IMR-90 (cell line): ENCODE measurements at regions not wholly inside any gene's neighbourhood (a gene's known extent, or its start where the extent isn't known, plus 50 kb on each side); places are given as distances from the start of the nearest gene placed in this dataset.
A peak's percentile ranks its signal among the peaks of the same experiment; 100 is the strongest.

ENCODE experiments used
- ATAC-seq: fragments of 200-7000 bp; cut with Tn5 transposase; 2 replicates; pipeline ENCODE4 v1.9.1; 2020; ENCODE audit warnings: low read depth, mild to moderate bottlenecking, moderate library complexity
- BruUV-seq: library from RNA; stranded (reverse); fragments of 400-500 nt; replicated peaks from 2 replicates; lab custom pipeline; 2021; lab: Mats Ljungman, UMichigan
- CTCF ChIA-PET: fragments of 300-600 bp; formaldehyde crosslinking; extraction: SDS; loops from one replicate; lab custom pipeline; 2021; ENCODE audit warnings: antibody characterized with exemption; lab: Yijun Ruan, JAX
- POLR2A ChIA-PET: fragments of 300-600 bp; sonication (Branson Sonifier 250); formaldehyde crosslinking; loops from one replicate; lab custom pipeline; 2022; ENCODE audit warnings: antibody characterized with exemption; ENCODE audit not compliant: unreplicated experiment; lab: Charles Lee
- DNase-seq: peaks from one replicate; pipeline ENCODE4 v3.0.0; 2013
- H2AFZ ChIP-seq: replicated peaks from 2 replicates; pipeline ENCODE3; 2013; ENCODE audit warnings: low read length, mild to moderate bottlenecking; ENCODE audit not compliant: poor library complexity
- H2AK5ac ChIP-seq: 2 replicates; pipeline ENCODE4 v1.6.1; 2013; ENCODE audit warnings: low read depth, low read length, inconsistent platforms
- H2AK9ac ChIP-seq: replicated peaks from 2 replicates; pipeline ENCODE3; 2013; ENCODE audit warnings: mild to moderate bottlenecking, low read depth, low read length, moderate library complexity; ENCODE audit not compliant: poor library complexity
- H2BK120ac ChIP-seq: 2 replicates; pipeline ENCODE4 v1.6.1; 2013; ENCODE audit warnings: low read depth, low read length, inconsistent platforms
- H2BK15ac ChIP-seq: 3 replicates; pipeline ENCODE4 v1.6.1; 2013; ENCODE audit warnings: low read depth, low read length, inconsistent platforms
- H2BK20ac ChIP-seq: 2 replicates; pipeline ENCODE4 v1.6.1; 2013; ENCODE audit warnings: low read depth, mild to moderate bottlenecking, inconsistent platforms, low read length, moderate library complexity
- H2BK5ac ChIP-seq: 2 replicates; pipeline ENCODE4 v1.6.1; 2013; ENCODE audit warnings: mild to moderate bottlenecking, low read depth, low read length, inconsistent platforms; ENCODE audit not compliant: poor library complexity, severe bottlenecking
- H3K14ac ChIP-seq: replicated peaks from 2 replicates; pipeline ENCODE4 v1.6.1; 2013; ENCODE audit warnings: low read depth, low read length, inconsistent platforms
- H3K18ac ChIP-seq: 2 replicates; pipeline ENCODE4 v1.6.1; 2013; ENCODE audit warnings: low read depth, low read length, control low read depth
- H3K23ac ChIP-seq: 2 replicates; pipeline ENCODE4 v1.6.1; 2013; ENCODE audit warnings: low read depth, low read length, inconsistent platforms
- H3K27ac ChIP-seq: 2 replicates; pipeline ENCODE4 v1.5.1; 2013; ENCODE audit warnings: mild to moderate bottlenecking, control low read depth, low read length; ENCODE audit not compliant: insufficient read depth
- H3K27me3 ChIP-seq: 2 replicates; pipeline ENCODE4 v1.6.1; 2013; ENCODE audit warnings: low read length; ENCODE audit not compliant: control insufficient read depth, insufficient read depth
- H3K36me3 ChIP-seq: 2 replicates; pipeline ENCODE4 v1.6.1; 2013; ENCODE audit warnings: low read length, mixed read lengths; ENCODE audit not compliant: control insufficient read depth, insufficient read depth
- H3K4ac ChIP-seq: 2 replicates; pipeline ENCODE4 v1.6.1; 2013; ENCODE audit warnings: low read depth, low read length, inconsistent platforms
- H3K4me1 ChIP-seq: 2 replicates; pipeline ENCODE4 v1.6.1; 2013; ENCODE audit warnings: low read length, mixed read lengths; ENCODE audit not compliant: control insufficient read depth, insufficient read depth
- H3K4me2 ChIP-seq: 2 replicates; pipeline ENCODE4 v1.6.1; 2013; ENCODE audit warnings: low read depth, mild to moderate bottlenecking, control low read depth, low read length, moderate library complexity
- H3K4me3 ChIP-seq: 2 replicates; pipeline ENCODE4 v1.5.1; 2013; ENCODE audit warnings: low read depth, mild to moderate bottlenecking, control low read depth, low read length, moderate library complexity; ENCODE audit not compliant: insufficient read depth
- H3K56ac ChIP-seq: 2 replicates; pipeline ENCODE4 v1.6.1; 2013; ENCODE audit warnings: low read length, inconsistent platforms; ENCODE audit not compliant: insufficient read depth; ENCODE audit errors: extremely low read depth
- H3K79me1 ChIP-seq, 2 experiments: 2 replicates each; pipeline ENCODE4 v1.6.1; 2013; ENCODE audit warnings: low read length in 2 of 2, inconsistent platforms in 1 of 2, low read depth in 1 of 2
- H3K9ac ChIP-seq: 2 replicates; pipeline ENCODE4 v1.6.1; 2013; ENCODE audit warnings: low read depth, low read length, control low read depth
- H3K9me1 ChIP-seq: 2 replicates; pipeline ENCODE4 v1.6.1; 2013; ENCODE audit warnings: low read length, inconsistent platforms; ENCODE audit not compliant: insufficient read depth
- H3K9me3 ChIP-seq: 2 replicates; pipeline ENCODE4 v1.6.1; 2013; ENCODE audit warnings: low read length; ENCODE audit not compliant: control insufficient read depth, insufficient read depth
- H4K20me1 ChIP-seq: 2 replicates; pipeline ENCODE4 v1.6.1; 2013; ENCODE audit warnings: low read length, inconsistent platforms; ENCODE audit not compliant: insufficient read depth
- H4K5ac ChIP-seq: 2 replicates; pipeline ENCODE4 v1.6.1; 2013; ENCODE audit warnings: mild to moderate bottlenecking, low read depth, low read length, control low read depth
- H4K8ac ChIP-seq, 2 experiments: 2 replicates each; pipeline ENCODE4 v1.6.1; 2013; ENCODE audit warnings: low read depth in 2 of 2, low read length in 2 of 2, control low read depth in 1 of 2, inconsistent platforms in 1 of 2
- H4K91ac ChIP-seq: 2 replicates; pipeline ENCODE4 v1.6.1; 2013; ENCODE audit warnings: low read depth, low read length, inconsistent platforms; ENCODE audit not compliant: insufficient read depth
- CHD1 ChIP-seq: IDR thresholded peaks from 2 replicates; pipeline ENCODE4 v1.6.1; 2012; ENCODE audit warnings: low read depth, low read length, improper control_type of control experiment
- FOS ChIP-seq: fragments of 150-350 bp; IDR thresholded peaks from 2 replicates; pipeline ENCODE4 v1.6.1; 2016; ENCODE audit warnings: low read depth, low read length
- MAZ ChIP-seq: IDR thresholded peaks from 2 replicates; pipeline ENCODE4 v1.6.1; 2012; ENCODE audit warnings: low read depth, mild to moderate bottlenecking, low read length, improper control_type of control experiment, moderate library complexity, borderline replicate concordance
- RAD21 ChIP-seq: IDR thresholded peaks from 2 replicates; pipeline ENCODE4 v1.6.1; 2012; ENCODE audit warnings: low read length, improper control_type of control experiment
- RCOR1 ChIP-seq: IDR thresholded peaks from 2 replicates; pipeline ENCODE4 v1.6.1; 2012; ENCODE audit warnings: mild to moderate bottlenecking, low read length, improper control_type of control experiment; ENCODE audit not compliant: insufficient replicate concordance
- SMC3 ChIP-seq: fragments of 150-350 bp; IDR thresholded peaks from 2 replicates; pipeline ENCODE4 v1.6.1; 2016; ENCODE audit warnings: low read depth, mild to moderate bottlenecking, antibody characterized with exemption, low read length, moderate library complexity
- WGBS, 2 experiments: methylation state at CpG; one replicate each; pipeline versions ENCODE4 v1.1.5 to v1.1.7; 2013; ENCODE audit warnings: missing lambda C conversion rate in 2 of 2; ENCODE audit not compliant: insufficient read length in 1 of 2; ENCODE audit errors: extremely low coverage in 2 of 2; 5-methylcytosine and 5-hydroxymethylcytosine counted together
- dilution Hi-C: fragments of 300-500 bp; cut with HindIII; formaldehyde crosslinking; loops from one replicate; pipeline ENCODE4 v1.14.3; 2018; ENCODE audit warnings: low sequenced_read_pairs; ENCODE audit not compliant: unreplicated experiment
- in situ Hi-C: fragments of 300-500 bp; cut with MboI; formaldehyde crosslinking; loops from 3 replicates; pipeline ENCODE4 v1.14.3; 2019; ENCODE audit warnings: low sequenced_read_pairs, inconsistent platforms, mixed read lengths
- intact Hi-C: fragments of 100-400 bp; cut with micrococcal nuclease; formaldehyde crosslinking; loops from 2 replicates; pipeline ENCODE4 v1.10.0; 2022
- TF ChIP-seq, protein P1 (sequence below): conservative IDR thresholded peaks from 2 replicates; pipeline ENCODE4 v1.5.1; 2012; ENCODE audit warnings: mild to moderate bottlenecking, low read depth, low read length, improper control_type of control experiment
- TF ChIP-seq, protein P2 (sequence below): fragments of 150-350 bp; IDR thresholded peaks from 2 replicates; pipeline ENCODE4 v1.6.1; 2017; ENCODE audit warnings: mild to moderate bottlenecking, antibody characterized with exemption, low read length, low read depth

DNA sequence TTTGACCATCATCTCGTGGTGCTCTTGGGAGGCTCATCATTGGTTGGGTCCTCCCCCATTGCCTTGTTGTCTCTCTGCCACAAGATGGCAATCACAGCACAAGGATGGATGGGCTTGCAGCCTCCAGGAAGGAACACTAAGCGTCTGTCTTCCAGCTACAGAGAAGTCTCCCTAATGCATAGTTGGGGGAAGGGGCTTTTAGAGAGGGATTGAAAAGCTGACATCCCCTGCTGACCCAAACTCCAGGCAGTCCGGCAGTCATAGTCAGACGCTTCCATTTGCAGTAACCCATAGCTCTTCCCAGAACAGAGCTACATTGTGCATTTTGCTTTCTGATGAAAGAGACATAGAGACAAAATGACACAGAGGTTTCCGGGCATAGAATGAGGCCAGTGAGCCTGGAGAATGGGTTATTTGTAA is 111.4 kb downstream of the UTP18 start:
- dilution Hi-C loops = no loop called here

More for the DNA sequence above, 111.4 kb downstream of the UTP18 start:
- 40% methylated on average over 1 of the region's 5 CpGs; no CpG with 5 or more reads in 1 of the 2 experiments for WGBS, 2 experiments
- Histone ChIP-seq H4K20me1 (no peaks in the 10 kb centered on the region), H3K56ac (no peak overlapping the region), H3K27ac (no peak overlapping the region), H2BK120ac (no peak overlapping the region), H2BK5ac (no peak overlapping the region), H2BK20ac (no peak overlapping the region), H3K27me3 (no peaks in the 10 kb centered on the region), H2AK5ac (no peak overlapping the region), H2AK9ac (peak overlapping the region; percentile 29), H3K9me1 (no peaks in the 10 kb centered on the region), H3K9me3 (no peaks in the 10 kb centered on the region), H3K14ac (no peak overlapping the region), H3K4me1 (no peaks in the 10 kb centered on the region), H3K9ac (no peak overlapping the region), H2AFZ (no peak overlapping the region), H3K4me3 (no peak overlapping the region), H4K5ac (no peak overlapping the region), H3K18ac (no peak overlapping the region), H3K4ac (no peak overlapping the region), H3K36me3 (no peaks in the 10 kb centered on the region), H2BK15ac (no peak overlapping the region), H3K4me2 (no peak overlapping the region), H4K8ac (no peak overlapping the region; a peak in 1 of 4 replicates), H3K79me1 (no peaks in the 10 kb centered on the region), H4K91ac (no peak overlapping the region), H3K23ac (no peak overlapping the region)
- no TSS peak for BruUV-seq
- intact Hi-C loops = loop anchor here (2.0 kb wide), 1 partner anchor 165 kb away; no protein-coding TSS in a partner anchor
- ATAC-seq = peak; percentile 86
- ChIA-PET CTCF (interaction anchor here (0.6 kb wide), 2 partner anchors 103 to 178 kb away, joined by 3 to 4 read pairs; no protein-coding TSS in a partner anchor), POLR2A (interaction anchor here (0.6 kb wide), 1 partner anchor 9 kb away, joined by 4 read pairs; no protein-coding TSS in a partner anchor)
- in situ Hi-C loops = no loop called here
- DNase-seq = peak; percentile 50
- TF ChIP-seq, protein P1, sequence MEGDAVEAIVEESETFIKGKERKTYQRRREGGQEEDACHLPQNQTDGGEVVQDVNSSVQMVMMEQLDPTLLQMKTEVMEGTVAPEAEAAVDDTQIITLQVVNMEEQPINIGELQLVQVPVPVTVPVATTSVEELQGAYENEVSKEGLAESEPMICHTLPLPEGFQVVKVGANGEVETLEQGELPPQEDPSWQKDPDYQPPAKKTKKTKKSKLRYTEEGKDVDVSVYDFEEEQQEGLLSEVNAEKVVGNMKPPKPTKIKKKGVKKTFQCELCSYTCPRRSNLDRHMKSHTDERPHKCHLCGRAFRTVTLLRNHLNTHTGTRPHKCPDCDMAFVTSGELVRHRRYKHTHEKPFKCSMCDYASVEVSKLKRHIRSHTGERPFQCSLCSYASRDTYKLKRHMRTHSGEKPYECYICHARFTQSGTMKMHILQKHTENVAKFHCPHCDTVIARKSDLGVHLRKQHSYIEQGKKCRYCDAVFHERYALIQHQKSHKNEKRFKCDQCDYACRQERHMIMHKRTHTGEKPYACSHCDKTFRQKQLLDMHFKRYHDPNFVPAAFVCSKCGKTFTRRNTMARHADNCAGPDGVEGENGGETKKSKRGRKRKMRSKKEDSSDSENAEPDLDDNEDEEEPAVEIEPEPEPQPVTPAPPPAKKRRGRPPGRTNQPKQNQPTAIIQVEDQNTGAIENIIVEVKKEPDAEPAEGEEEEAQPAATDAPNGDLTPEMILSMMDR = peak; percentile 52
- TF ChIP-seq MAZ (0 out of 2 replicates have a peak, but pooled peaks have one; percentile 12), RCOR1 (no peak), RAD21 (peak; percentile 72), FOS (no peak), CHD1 (no peak), SMC3 (peak; percentile 55)
- TF ChIP-seq, protein P2, sequence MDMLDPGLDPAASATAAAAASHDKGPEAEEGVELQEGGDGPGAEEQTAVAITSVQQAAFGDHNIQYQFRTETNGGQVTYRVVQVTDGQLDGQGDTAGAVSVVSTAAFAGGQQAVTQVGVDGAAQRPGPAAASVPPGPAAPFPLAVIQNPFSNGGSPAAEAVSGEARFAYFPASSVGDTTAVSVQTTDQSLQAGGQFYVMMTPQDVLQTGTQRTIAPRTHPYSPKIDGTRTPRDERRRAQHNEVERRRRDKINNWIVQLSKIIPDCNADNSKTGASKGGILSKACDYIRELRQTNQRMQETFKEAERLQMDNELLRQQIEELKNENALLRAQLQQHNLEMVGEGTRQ = no peak
